H1 (cell line): ENCODE measurements at regions not wholly inside any gene's neighbourhood (a gene's known extent, or its start where the extent isn't known, plus 50 kb on each side); places are given as distances from the start of the nearest gene placed in this dataset.

Experiments
- CTCF ChIA-PET: fragments of 300-600 bp; sonication (Branson Sonifier 250); formaldehyde crosslinking; loops from one replicate; lab custom pipeline; 2021; ENCODE audit not compliant: partially characterized antibody; lab: Charles Lee
- POLR2A ChIA-PET: fragments of 300-600 bp; sonication (Branson Sonifier 250); formaldehyde crosslinking; loops from one replicate; lab custom pipeline; 2021; ENCODE audit warnings: inconsistent platforms; ENCODE audit not compliant: partially characterized antibody; lab: Charles Lee
- DNase-seq, 2 experiments: peaks; one replicate each; pipeline versions ENCODE4 v3.0.0 to v3.0.0-alpha.2; 2010 to 2022; ENCODE audit warnings: low spot score in 2 of 2, low read depth in 1 of 2, mixed read lengths in 1 of 2
- FAIRE-seq: peaks from 2 replicates; lab custom pipeline; 2011; peaks lifted over from hg19 to GRCh38; lab: Jason Lieb, UNC
- H2AFZ ChIP-seq: 2 replicates; pipeline ENCODE4 v1.8.1; 2012; ENCODE audit warnings: low read length, inconsistent platforms
- H2AK5ac ChIP-seq: 2 replicates; pipeline ENCODE4 v1.6.1; 2013; ENCODE audit warnings: low read depth, low read length
- H2BK120ac ChIP-seq: replicated peaks from 2 replicates; pipeline ENCODE3; 2013; ENCODE audit warnings: low read depth, low read length, inconsistent platforms
- H2BK12ac ChIP-seq: 2 replicates; pipeline ENCODE4 v1.6.1; 2013; ENCODE audit warnings: low read depth, low read length
- H2BK15ac ChIP-seq: 2 replicates; pipeline ENCODE4 v1.6.1; 2013; ENCODE audit warnings: low read length
- H2BK20ac ChIP-seq: 2 replicates; pipeline ENCODE4 v1.6.1; 2013; ENCODE audit warnings: low read length
- H2BK5ac ChIP-seq: 2 replicates; pipeline ENCODE4 v1.6.1; 2013; ENCODE audit warnings: low read depth, low read length
- H3K14ac ChIP-seq: 2 replicates; pipeline ENCODE4 v1.6.1; 2013; ENCODE audit warnings: inconsistent platforms; ENCODE audit not compliant: insufficient read length
- H3K18ac ChIP-seq: 2 replicates; pipeline ENCODE4 v1.6.1; 2013; ENCODE audit warnings: low read length; ENCODE audit errors: extremely low read depth
- H3K23ac ChIP-seq: 2 replicates; pipeline ENCODE4 v1.6.1; 2013; ENCODE audit warnings: inconsistent platforms; ENCODE audit not compliant: insufficient read length
- H3K23me2 ChIP-seq: 2 replicates; pipeline ENCODE4 v1.6.1; 2013; ENCODE audit warnings: low read depth, low read length
- H3K27ac ChIP-seq: 2 replicates; pipeline ENCODE4 v1.6.1; 2011; ENCODE audit warnings: low read depth, low read length, inconsistent platforms
- H3K27me3 ChIP-seq, 4 experiments: replicated peaks in 1 of 4; 1 replicate in 1 of 4; 2 replicates in 3 of 4; pipeline versions ENCODE4 v1.6.1 to v1.8.1; 2011 to 2013; ENCODE audit warnings: low read length in 3 of 4, mild to moderate bottlenecking in 3 of 4, inconsistent platforms in 2 of 4, mixed read lengths in 2 of 4, moderate library complexity in 1 of 4; ENCODE audit not compliant: control insufficient read depth in 3 of 4, insufficient read depth in 3 of 4; ENCODE audit errors: extremely low read depth in 1 of 4
- H3K36me3 ChIP-seq, 4 experiments: 2 replicates each; pipeline versions ENCODE4 v1.6.1 to v1.8.1; 2011 to 2013; ENCODE audit warnings: mild to moderate bottlenecking in 4 of 4, low read length in 3 of 4, moderate library complexity in 2 of 4, control low read depth in 1 of 4, inconsistent platforms in 1 of 4; ENCODE audit not compliant: insufficient read depth in 4 of 4, control insufficient read depth in 2 of 4
- H3K4ac ChIP-seq: replicated peaks from 2 replicates; pipeline ENCODE3; 2013; ENCODE audit warnings: low read length, low read depth, mixed read lengths, inconsistent platforms; ENCODE audit not compliant: insufficient read length
- H3K4me1 ChIP-seq, 4 experiments: replicated peaks in 1 of 4; 1 replicate in 1 of 4; 2 replicates in 3 of 4; pipeline versions ENCODE4 v1.6.1 to v1.8.1; 2011 to 2013; ENCODE audit warnings: low read length in 3 of 4, inconsistent platforms in 2 of 4, mixed read lengths in 1 of 4; ENCODE audit not compliant: insufficient read depth in 4 of 4, control insufficient read depth in 3 of 4
- H3K4me2 ChIP-seq, 2 experiments: 2 replicates each; pipeline versions ENCODE4 v1.6.1 to v1.8.1; 2011 to 2013; ENCODE audit warnings: low read depth in 2 of 2, low read length in 2 of 2, control low read depth in 1 of 2, inconsistent platforms in 1 of 2, mild to moderate bottlenecking in 1 of 2; ENCODE audit not compliant: insufficient read depth in 1 of 2
- H3K4me3 ChIP-seq, 4 experiments: fragments of 200-600, 300-600 bp in 1 of 4; sonication (generic), shearing (Covaris generic), sonication (Bioruptor Twin) in 1 of 4; 2 replicates each; pipeline versions ENCODE4 v1.5.1 to v1.8.1; 2011 to 2016; ENCODE audit warnings: low read length in 4 of 4, low read depth in 3 of 4, control low read depth in 2 of 4, inconsistent platforms in 2 of 4, mild to moderate bottlenecking in 2 of 4, mixed read lengths in 1 of 4, moderate library complexity in 1 of 4; ENCODE audit not compliant: insufficient read depth in 2 of 4; ENCODE audit errors: extremely low read depth in 1 of 4
- H3K56ac ChIP-seq: replicated peaks from 2 replicates; pipeline ENCODE3; 2013; ENCODE audit warnings: low read depth, mild to moderate bottlenecking, mixed read lengths, low read length, inconsistent platforms; ENCODE audit not compliant: insufficient read length
- H3K79me1 ChIP-seq: 2 replicates; pipeline ENCODE4 v1.6.1; 2013; ENCODE audit warnings: low read depth, low read length, control low read depth
- H3K79me2 ChIP-seq, 2 experiments: 2 replicates each; pipeline versions ENCODE4 v1.6.1 to v1.8.1; 2012 to 2013; ENCODE audit warnings: low read length in 2 of 2, mild to moderate bottlenecking in 2 of 2, inconsistent platforms in 1 of 2; ENCODE audit not compliant: insufficient read depth in 2 of 2, control insufficient read depth in 1 of 2
- H3K9ac ChIP-seq, 4 experiments: replicated peaks in 1 of 4; 1 replicate in 1 of 4; 2 replicates in 3 of 4; pipeline versions ENCODE4 v1.6.1 to v1.8.1; 2011 to 2013; ENCODE audit warnings: low read depth in 3 of 4, low read length in 3 of 4, control low read depth in 2 of 4, mild to moderate bottlenecking in 2 of 4, moderate library complexity in 2 of 4, inconsistent platforms in 1 of 4; ENCODE audit errors: extremely low read depth in 1 of 4
- H3K9me3 ChIP-seq, 2 experiments: 2 replicates each; pipeline versions ENCODE4 v1.6.1 to v1.8.1; 2012 to 2013; ENCODE audit warnings: mild to moderate bottlenecking in 2 of 2, moderate library complexity in 2 of 2, control low read depth in 1 of 2, inconsistent platforms in 1 of 2, low read depth in 1 of 2, low read length in 1 of 2, mixed read lengths in 1 of 2; ENCODE audit not compliant: insufficient read depth in 2 of 2
- H4K20me1 ChIP-seq, 2 experiments: replicated peaks in 1 of 2; 2 replicates each; pipeline versions ENCODE3 to v1.8.1; 2011 to 2013; ENCODE audit warnings: inconsistent platforms in 2 of 2, low read length in 2 of 2, mild to moderate bottlenecking in 1 of 2; ENCODE audit not compliant: insufficient read depth in 2 of 2, control insufficient read depth in 1 of 2
- H4K5ac ChIP-seq: 2 replicates; pipeline ENCODE4 v1.6.1; 2013; ENCODE audit warnings: low read length, low read depth, mixed read lengths, inconsistent platforms; ENCODE audit not compliant: insufficient read length
- H4K8ac ChIP-seq: 2 replicates; pipeline ENCODE4 v1.8.0; 2013; ENCODE audit warnings: mild to moderate bottlenecking, moderate library complexity, low read length, inconsistent platforms; ENCODE audit not compliant: insufficient read depth; ENCODE audit errors: extremely low read depth
- H4K91ac ChIP-seq: replicated peaks from 2 replicates; pipeline ENCODE3; 2013; ENCODE audit warnings: low read length, mixed read lengths, inconsistent platforms; ENCODE audit not compliant: insufficient read length
- BRCA1 ChIP-seq: IDR thresholded peaks from 2 replicates; pipeline ENCODE4 v1.6.1; 2012; ENCODE audit warnings: low read depth, low read length, improper control_type of control experiment
- CHD2 ChIP-seq: IDR thresholded peaks from 2 replicates; pipeline ENCODE4 v1.6.1; 2012; ENCODE audit warnings: low read length, improper control_type of control experiment
- POLR2AphosphoS5 ChIP-seq: IDR thresholded peaks from 2 replicates; pipeline ENCODE4 v1.6.1; 2011; ENCODE audit warnings: low read depth, low read length
- RBBP5 ChIP-seq: IDR thresholded peaks from 2 replicates; pipeline ENCODE4 v1.7.1; 2012; ENCODE audit warnings: low read depth, mild to moderate bottlenecking, inconsistent platforms, low read length, moderate library complexity, borderline replicate concordance
- RXRA ChIP-seq: IDR thresholded peaks from 2 replicates; pipeline ENCODE4 v1.6.1; 2011; ENCODE audit warnings: low read depth, mild to moderate bottlenecking, low read length, moderate library complexity; ENCODE audit not compliant: insufficient read depth
- SP2 ChIP-seq: IDR thresholded peaks from 2 replicates; pipeline ENCODE4 v1.6.1; 2012; ENCODE audit warnings: mild to moderate bottlenecking, low read length, inconsistent platforms
- TEAD4 ChIP-seq: IDR thresholded peaks from 2 replicates; pipeline ENCODE4 v1.6.1; 2012; ENCODE audit warnings: low read depth, low read length, inconsistent platforms, mixed read lengths
- WGBS, 2 experiments: shearing (Covaris generic) in 1 of 2; methylation state at CpG; one replicate each; pipeline versions ENCODE4 v1.1.6 to v1.1.7; 2013 to 2015; ENCODE audit warnings: low lambda C conversion rate in 2 of 2, mixed read lengths in 2 of 2, inconsistent platforms in 1 of 2, low coverage in 1 of 2, missing lambda C conversion rate in 1 of 2; ENCODE audit not compliant: insufficient replicate concordance in 2 of 2, insufficient coverage in 1 of 2, insufficient read length in 1 of 2; ENCODE audit errors: extremely low coverage in 1 of 2, missing lambda C conversion rate in 1 of 2; 5-methylcytosine and 5-hydroxymethylcytosine counted together
- TF ChIP-seq, protein P1 (sequence below): IDR thresholded peaks from 2 replicates; pipeline ENCODE4 v1.6.1; 2011; ENCODE audit warnings: low read depth, mild to moderate bottlenecking, low read length; ENCODE audit not compliant: insufficient read depth
- TF ChIP-seq, protein P2 (sequence below): IDR thresholded peaks from 2 replicates; pipeline ENCODE4 v1.6.1; 2012; ENCODE audit warnings: inconsistent platforms
- TF ChIP-seq, protein P3 (sequence below): IDR thresholded peaks from 2 replicates; pipeline ENCODE4 v1.6.1; 2012; ENCODE audit warnings: inconsistent platforms

DNA sequence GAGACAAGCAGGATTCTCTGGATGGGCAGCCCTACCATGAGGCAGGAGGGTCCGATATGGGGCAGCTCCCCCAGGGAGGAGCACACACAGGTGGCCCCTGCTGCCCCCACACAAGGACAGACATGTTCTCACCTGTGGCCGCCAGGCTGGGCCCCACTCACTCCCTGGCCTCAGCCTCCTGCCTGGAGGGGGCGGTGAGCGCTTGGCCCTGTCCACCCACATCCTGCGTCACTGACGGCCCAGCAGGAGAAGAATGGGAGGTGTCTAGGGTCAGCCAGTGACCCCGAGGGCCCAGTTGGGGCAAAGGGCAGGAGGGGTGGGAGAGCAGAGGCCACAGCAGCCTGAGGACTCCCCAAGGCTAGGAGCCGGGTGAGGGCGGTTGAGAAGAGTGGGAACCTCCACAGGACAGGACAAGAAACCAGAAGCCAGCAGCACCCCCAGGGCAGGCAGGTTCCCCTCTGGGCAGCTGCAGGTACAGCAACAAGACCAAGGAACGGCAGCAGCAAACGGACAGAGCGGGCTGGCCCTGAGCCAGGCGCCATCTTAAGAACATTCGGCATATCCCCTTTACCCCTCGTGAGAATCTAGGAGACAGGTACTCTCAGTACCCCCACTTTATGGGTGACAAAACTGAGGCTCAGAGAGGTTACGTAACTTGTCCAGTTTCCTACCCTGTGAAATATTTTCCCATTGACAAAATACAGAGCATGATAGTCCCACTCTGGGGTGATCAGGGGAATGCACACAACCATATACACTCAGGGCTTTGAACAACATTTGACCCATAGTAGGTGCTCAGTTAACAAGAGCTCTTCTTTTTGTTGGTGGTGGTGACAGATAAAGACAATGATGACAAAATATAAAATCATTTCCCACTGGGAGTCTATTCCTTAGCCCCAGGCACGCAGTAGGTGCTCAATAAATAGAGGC, 74.3 kb downstream of the NCOR2 start:
- Histone ChIP-seq H2AFZ (no peak overlapping the region), H3K36me3 (peaks cover 0 to 4% (median 1%) of the 10 kb centered on the region in 4 experiments; a peak in 3 of 8 replicates), H3K4me2 (no peak overlapping the region), H4K8ac (no peak overlapping the region; the same call in 1 of the 2 replicates), H3K27me3 (no peaks in the 10 kb centered on the region), H4K91ac (no peak overlapping the region), H2BK15ac (no peak overlapping the region), H3K4ac (no peak overlapping the region), H3K9me3 (no peaks in the 10 kb centered on the region), H4K5ac (no peak overlapping the region), H3K14ac (no peak overlapping the region), H3K23ac (no peak overlapping the region), H3K18ac (no peak overlapping the region), H3K79me1 (peaks cover 24% of the 10 kb centered on the region; the same call in 1 of the 2 replicates), H3K23me2 (no peaks in the 10 kb centered on the region; the same call in 1 of the 2 replicates), H2BK120ac (no peak overlapping the region), H4K20me1 (peaks cover 23 to 30% of the 10 kb centered on the region in 2 experiments), H3K56ac (no peak overlapping the region), H3K4me3 (no peak overlapping the region), H2BK20ac (no peak overlapping the region), H3K4me1 (peaks cover 0 to 10% (median 2%) of the 10 kb centered on the region in 4 experiments; a peak in 4 of 7 replicates), H2BK5ac (no peak overlapping the region), H3K27ac (no peak overlapping the region), H3K9ac (no peak overlapping the region), H2AK5ac (no peak overlapping the region), H2BK12ac (no peak overlapping the region), H3K79me2 (peaks cover 4 to 99% of the 10 kb centered on the region in 2 experiments; a peak in 3 of 4 replicates)
- ChIA-PET CTCF (interaction anchor here (0.6 to 4.2 kb wide), 6 partner anchors 15 to 378 kb away, joined by 3 to 25 read pairs (median 4); no protein-coding TSS in a partner anchor), POLR2A (interaction anchor here (0.8 to 1.9 kb wide), 3 partner anchors 10 to 56 kb away, joined by 3 to 4 read pairs (median 3); no protein-coding TSS in a partner anchor)
- 85% methylated on average over 16 of the region's 17 CpGs; no CpG with 5 or more reads in 1 of the 2 experiments for WGBS, 2 experiments
- DNase-seq (no peak), FAIRE-seq (no peak)
- TF ChIP-seq, protein P1, sequence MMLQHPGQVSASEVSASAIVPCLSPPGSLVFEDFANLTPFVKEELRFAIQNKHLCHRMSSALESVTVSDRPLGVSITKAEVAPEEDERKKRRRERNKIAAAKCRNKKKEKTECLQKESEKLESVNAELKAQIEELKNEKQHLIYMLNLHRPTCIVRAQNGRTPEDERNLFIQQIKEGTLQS, result no peak
- no peak for TF ChIP-seq TEAD4
- no peak for TF ChIP-seq CHD2
- TF ChIP-seq RXRA, result no peak
- no peak for TF ChIP-seq BRCA1
- TF ChIP-seq POLR2AphosphoS5, result no peak
- no peak for TF ChIP-seq RBBP5
- TF ChIP-seq, protein P2, sequence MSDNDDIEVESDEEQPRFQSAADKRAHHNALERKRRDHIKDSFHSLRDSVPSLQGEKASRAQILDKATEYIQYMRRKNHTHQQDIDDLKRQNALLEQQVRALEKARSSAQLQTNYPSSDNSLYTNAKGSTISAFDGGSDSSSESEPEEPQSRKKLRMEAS, result no peak
- TF ChIP-seq, protein P3, sequence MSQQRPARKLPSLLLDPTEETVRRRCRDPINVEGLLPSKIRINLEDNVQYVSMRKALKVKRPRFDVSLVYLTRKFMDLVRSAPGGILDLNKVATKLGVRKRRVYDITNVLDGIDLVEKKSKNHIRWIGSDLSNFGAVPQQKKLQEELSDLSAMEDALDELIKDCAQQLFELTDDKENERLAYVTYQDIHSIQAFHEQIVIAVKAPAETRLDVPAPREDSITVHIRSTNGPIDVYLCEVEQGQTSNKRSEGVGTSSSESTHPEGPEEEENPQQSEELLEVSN, result no peak
- no peak for TF ChIP-seq SP2
